ENCODE measurements at regions not wholly inside any gene's neighbourhood (a gene's known extent, or its start where the extent isn't known, plus 50 kb on each side); places are given as distances from the start of the nearest gene placed in this dataset.

DNA sequence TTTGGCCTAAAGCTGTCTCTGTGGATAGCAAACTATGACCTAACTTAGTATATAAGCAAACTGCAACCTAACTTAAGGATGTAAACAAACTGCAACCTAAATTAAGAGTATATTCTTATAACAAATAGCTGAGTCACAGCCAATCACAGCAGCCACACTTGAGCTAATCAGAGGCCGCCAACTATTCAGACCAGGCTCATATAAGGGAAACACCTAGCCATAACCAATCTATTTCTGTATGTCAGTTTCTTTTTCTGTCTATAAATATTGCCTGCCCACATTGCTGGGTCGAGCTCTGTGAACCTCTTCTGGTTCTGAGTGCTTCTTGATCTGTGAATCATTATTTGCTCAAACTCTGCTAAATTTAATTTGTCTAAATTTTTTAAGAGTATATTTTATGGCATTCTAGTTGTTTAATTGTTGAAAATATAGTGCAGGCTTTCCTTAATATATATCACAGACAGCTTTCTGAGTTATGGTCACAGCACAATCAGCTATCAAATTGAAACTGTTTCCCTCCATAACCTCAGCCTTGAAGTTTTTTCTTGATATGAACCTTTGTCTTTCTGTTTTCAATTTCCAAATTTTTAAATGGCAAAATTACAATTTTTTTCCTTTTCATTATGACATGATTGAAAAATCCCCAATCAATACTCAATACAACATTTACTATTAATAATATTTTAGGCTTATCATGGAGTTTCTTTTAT is 327.1 kb upstream of the NUDT12 start:
- Histone ChIP-seq H4K20me1 (replicated peaks; ENCODE audit: control insufficient read depth, extremely low read depth, insufficient read depth, low read length) (no peaks in the 10 kb centered on the region), H3K4me1 (ENCODE audit: control insufficient read depth, extremely low read depth, insufficient read depth, low read length) (no peaks in the 10 kb centered on the region), H3K9ac (replicated peaks; ENCODE audit: extremely low read depth, insufficient read depth, low read length) (no peak overlapping the region), H2AFZ (ENCODE audit: low read depth, low read length) (no peak overlapping the region), H3K9me3 (replicated peaks; ENCODE audit: control insufficient read depth, insufficient read depth, low read length) (no peaks in the 10 kb centered on the region), H3K27me3 (ENCODE audit: control insufficient read depth in 2 of 2, insufficient read depth in 2 of 2, low read length in 2 of 2) (no peaks in the 10 kb centered on the region), H3K36me3 (ENCODE audit: control insufficient read depth in 2 of 2, extremely low read depth in 1 of 2, insufficient read depth in 2 of 2, low read length in 2 of 2) (no peaks in the 10 kb centered on the region), H3K4me3 (replicated peaks in 1 of 3; ENCODE audit: insufficient read depth in 1 of 3, low read depth in 1 of 3, low read length in 3 of 3) (no peak overlapping the region), H3K4me2 (ENCODE audit: insufficient read depth, low read length) (no peak overlapping the region), H3K79me2 (ENCODE audit: control insufficient read depth, insufficient read depth, low read length) (no peaks in the 10 kb centered on the region), H3K9me1 (replicated peaks; ENCODE audit: control insufficient read depth, extremely low read depth, insufficient read depth, low read length) (no peaks in the 10 kb centered on the region), H3K27ac (ENCODE audit: insufficient read depth, low read depth, low read length) (no peak overlapping the region)
- dilution Hi-C loops (cut with MboI; ENCODE audit: extremely low pct_ligation_motif_present, low sequenced_read_pairs): no loop called here
- FAIRE-seq: no peak
- no peak for TF ChIP-seq JUN (IDR thresholded peaks at IDR 0.05; ENCODE audit: borderline replicate concordance, insufficient read depth, insufficient read length, low read depth)
- no peak for TF ChIP-seq POLR2A (IDR thresholded peaks at IDR 0.05; ENCODE audit: low read depth, low read length)
- TF ChIP-seq FOS (IDR thresholded peaks at IDR 0.05; ENCODE audit: borderline replicate concordance, insufficient read depth, low read length): no peak
- no peak for TF ChIP-seq EZH2 (IDR thresholded peaks at IDR 0.05; ENCODE audit: borderline replicate concordance, low read depth, low read length, severe bottlenecking)
- TF ChIP-seq POLR2AphosphoS5 (IDR thresholded peaks at IDR 0.05; ENCODE audit: insufficient read depth, low read depth, low read length): no peak
- TF ChIP-seq GATA2 (IDR thresholded peaks at IDR 0.05; ENCODE audit: insufficient read depth, insufficient read length, low read depth, low read length): no peak
- TF ChIP-seq, protein P1, sequence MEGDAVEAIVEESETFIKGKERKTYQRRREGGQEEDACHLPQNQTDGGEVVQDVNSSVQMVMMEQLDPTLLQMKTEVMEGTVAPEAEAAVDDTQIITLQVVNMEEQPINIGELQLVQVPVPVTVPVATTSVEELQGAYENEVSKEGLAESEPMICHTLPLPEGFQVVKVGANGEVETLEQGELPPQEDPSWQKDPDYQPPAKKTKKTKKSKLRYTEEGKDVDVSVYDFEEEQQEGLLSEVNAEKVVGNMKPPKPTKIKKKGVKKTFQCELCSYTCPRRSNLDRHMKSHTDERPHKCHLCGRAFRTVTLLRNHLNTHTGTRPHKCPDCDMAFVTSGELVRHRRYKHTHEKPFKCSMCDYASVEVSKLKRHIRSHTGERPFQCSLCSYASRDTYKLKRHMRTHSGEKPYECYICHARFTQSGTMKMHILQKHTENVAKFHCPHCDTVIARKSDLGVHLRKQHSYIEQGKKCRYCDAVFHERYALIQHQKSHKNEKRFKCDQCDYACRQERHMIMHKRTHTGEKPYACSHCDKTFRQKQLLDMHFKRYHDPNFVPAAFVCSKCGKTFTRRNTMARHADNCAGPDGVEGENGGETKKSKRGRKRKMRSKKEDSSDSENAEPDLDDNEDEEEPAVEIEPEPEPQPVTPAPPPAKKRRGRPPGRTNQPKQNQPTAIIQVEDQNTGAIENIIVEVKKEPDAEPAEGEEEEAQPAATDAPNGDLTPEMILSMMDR (IDR thresholded peaks at IDR 0.05; ENCODE audit: extremely low read depth in 1 of 2, insufficient read depth in 1 of 2, low read depth in 1 of 2, low read length in 2 of 2): no peak
- TF ChIP-seq, protein P2, sequence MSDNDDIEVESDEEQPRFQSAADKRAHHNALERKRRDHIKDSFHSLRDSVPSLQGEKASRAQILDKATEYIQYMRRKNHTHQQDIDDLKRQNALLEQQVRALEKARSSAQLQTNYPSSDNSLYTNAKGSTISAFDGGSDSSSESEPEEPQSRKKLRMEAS (IDR thresholded peaks at IDR 0.05; ENCODE audit: insufficient read depth, insufficient read length): no peak
- TF ChIP-seq MYC (IDR thresholded peaks at IDR 0.05; ENCODE audit: low read depth, low read length): no peak
- ChIA-PET CTCF (interaction anchor here (1.4 kb wide), 1 partner anchor 307 kb away, joined by 3 read pairs; no protein-coding TSS in a partner anchor), POLR2A (no interaction called here)
- intact Hi-C loops (cut with micrococcal nuclease): no loop called here
- BruUV-seq (replicated peaks): no TSS peak
- no peak for DNase-seq (ENCODE audit: low read depth, low spot score)

Measured in endothelial cell of umbilical vein (primary cell).